ENCODE measurements at regions not wholly inside any gene's neighbourhood (a gene's known extent, or its start where the extent isn't known, plus 50 kb on each side); places are given as distances from the start of the nearest gene placed in this dataset.

DNA sequence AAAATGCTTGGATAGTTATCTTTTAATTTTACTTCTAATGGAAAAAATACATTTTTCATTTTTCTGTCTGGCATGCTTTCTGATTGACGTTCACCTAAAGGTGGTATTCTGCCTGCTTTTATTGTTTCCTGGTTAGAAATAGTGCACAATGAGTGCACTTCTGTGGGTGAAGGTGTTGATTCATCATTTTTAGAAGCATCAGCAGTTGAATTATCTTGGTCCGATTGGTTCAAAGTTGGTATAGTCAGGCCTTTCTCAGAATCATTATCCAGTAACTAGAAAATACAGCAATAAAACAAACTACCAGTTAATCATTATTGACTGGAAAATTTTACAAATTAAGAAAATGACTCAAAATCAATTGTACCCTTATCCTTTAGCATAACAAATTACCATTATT, 84.5 kb downstream of the STRADB start:
- Histone ChIP-seq H3K36me3 (ENCODE audit: low read depth) (no peaks in the 10 kb centered on the region), H3K4me3 (ENCODE audit: severe bottlenecking) (no peak overlapping the region), H3K4me1 (ENCODE audit: insufficient read depth, poor library complexity, severe bottlenecking) (no peaks in the 10 kb centered on the region), H3K27ac (ENCODE audit: poor library complexity, severe bottlenecking) (no peak overlapping the region), H3K27me3 (ENCODE audit: insufficient read depth, poor library complexity, severe bottlenecking) (peaks cover 4% of the 10 kb centered on the region), H3K9me3 (ENCODE audit: severe bottlenecking) (peaks cover 2% of the 10 kb centered on the region)
- DNase-seq (ENCODE audit: low spot score) (no peak), ATAC-seq (ENCODE audit: low read depth) (no peak)
- TF ChIP-seq, protein P1, sequence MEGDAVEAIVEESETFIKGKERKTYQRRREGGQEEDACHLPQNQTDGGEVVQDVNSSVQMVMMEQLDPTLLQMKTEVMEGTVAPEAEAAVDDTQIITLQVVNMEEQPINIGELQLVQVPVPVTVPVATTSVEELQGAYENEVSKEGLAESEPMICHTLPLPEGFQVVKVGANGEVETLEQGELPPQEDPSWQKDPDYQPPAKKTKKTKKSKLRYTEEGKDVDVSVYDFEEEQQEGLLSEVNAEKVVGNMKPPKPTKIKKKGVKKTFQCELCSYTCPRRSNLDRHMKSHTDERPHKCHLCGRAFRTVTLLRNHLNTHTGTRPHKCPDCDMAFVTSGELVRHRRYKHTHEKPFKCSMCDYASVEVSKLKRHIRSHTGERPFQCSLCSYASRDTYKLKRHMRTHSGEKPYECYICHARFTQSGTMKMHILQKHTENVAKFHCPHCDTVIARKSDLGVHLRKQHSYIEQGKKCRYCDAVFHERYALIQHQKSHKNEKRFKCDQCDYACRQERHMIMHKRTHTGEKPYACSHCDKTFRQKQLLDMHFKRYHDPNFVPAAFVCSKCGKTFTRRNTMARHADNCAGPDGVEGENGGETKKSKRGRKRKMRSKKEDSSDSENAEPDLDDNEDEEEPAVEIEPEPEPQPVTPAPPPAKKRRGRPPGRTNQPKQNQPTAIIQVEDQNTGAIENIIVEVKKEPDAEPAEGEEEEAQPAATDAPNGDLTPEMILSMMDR (IDR thresholded peaks at IDR 0.05; ENCODE audit: poor library complexity, severe bottlenecking) = no peak

DNA sequence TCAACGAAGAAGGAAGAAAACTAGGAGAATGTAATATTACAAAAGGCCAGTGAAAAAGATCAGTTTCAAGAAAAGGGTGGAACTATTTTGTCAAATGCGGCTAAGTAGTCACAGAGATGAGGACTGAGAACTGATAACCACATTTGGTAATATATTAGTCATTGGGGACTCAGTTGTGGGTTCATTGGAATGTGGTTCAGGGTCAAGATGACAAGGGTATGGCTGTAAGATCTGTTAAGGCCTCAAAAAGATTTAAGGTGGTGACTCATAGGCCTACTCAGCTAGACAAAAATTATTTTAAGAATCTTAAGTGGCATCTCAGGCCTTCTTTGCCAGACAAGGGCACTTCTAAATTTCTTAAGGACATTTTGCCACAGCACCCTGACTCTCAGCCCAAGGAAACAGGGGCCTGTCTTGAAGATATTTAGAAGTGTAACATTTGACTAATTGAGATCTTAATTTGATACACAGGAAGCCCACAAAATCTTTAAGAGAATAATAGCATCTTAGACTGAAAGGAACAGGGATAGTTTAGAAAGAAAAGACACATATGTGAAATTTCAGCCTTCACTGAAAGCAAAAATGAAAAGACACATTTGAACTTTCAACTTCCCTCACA, 81.3 kb downstream of the STRADB start:
- ATAC-seq (ENCODE audit: low read depth) = peak; percentile 50; the same call in 2 of the 3 replicates
- peaks cover 4% of the 10 kb centered on the region for H3K27me3 ChIP-seq (ENCODE audit: insufficient read depth, poor library complexity, severe bottlenecking)
- DNase-seq (ENCODE audit: low spot score) = no peak
- TF ChIP-seq, protein P1 (IDR thresholded peaks at IDR 0.05; ENCODE audit: poor library complexity, severe bottlenecking) = no peak
- no peak overlapping the region for H3K4me3 ChIP-seq (ENCODE audit: severe bottlenecking)
- H3K9me3 ChIP-seq (ENCODE audit: severe bottlenecking) = peaks cover 2% of the 10 kb centered on the region
- H3K27ac ChIP-seq (ENCODE audit: poor library complexity, severe bottlenecking) = no peak overlapping the region
- no peaks in the 10 kb centered on the region for H3K36me3 ChIP-seq (ENCODE audit: low read depth)
- H3K4me1 ChIP-seq (ENCODE audit: insufficient read depth, poor library complexity, severe bottlenecking) = no peaks in the 10 kb centered on the region

Data from RWPE2 (cell line).